ENCODE measurements at regions not wholly inside any gene's neighbourhood (a gene's known extent, or its start where the extent isn't known, plus 50 kb on each side); places are given as distances from the start of the nearest gene placed in this dataset.

GRCh38 chr13:88887045-88887662 lies 1216.0 kb downstream of the SLITRK5 start:
- no peaks in the 10 kb centered on the region for H3K4me1 Mint-ChIP-seq
- no peak overlapping the region for H3K27ac Mint-ChIP-seq
- H3K27me3 Mint-ChIP-seq = no peaks in the 10 kb centered on the region
- peaks cover 3% of the 10 kb centered on the region for H3K9me3 Mint-ChIP-seq
- H3K4me3 Mint-ChIP-seq = no peak overlapping the region
- H3K36me3 Mint-ChIP-seq = no peaks in the 10 kb centered on the region
- no peak for DNase-seq

GRCh38 chr13:88895261-88895941 lies 1224.2 kb downstream of the SLITRK5 start:
- Mint-ChIP-seq H3K4me3 (no peak overlapping the region), H3K9me3 (peaks cover 3% of the 10 kb centered on the region)

GRCh38 chr13:88896466-88896865 lies 1225.3 kb downstream of the SLITRK5 start:
- H3K9me3 Mint-ChIP-seq = peaks cover 3% of the 10 kb centered on the region
- H3K27me3 Mint-ChIP-seq = no peaks in the 10 kb centered on the region
- no peaks in the 10 kb centered on the region for H3K4me1 Mint-ChIP-seq
- no peaks in the 10 kb centered on the region for H3K36me3 Mint-ChIP-seq
- DNase-seq = no peak
- H3K4me3 Mint-ChIP-seq = no peak overlapping the region
- no peak overlapping the region for H3K27ac Mint-ChIP-seq

More at GRCh38 chr13:88895261-88895941, 1224.2 kb downstream of the SLITRK5 start:
- DNase-seq = no peak
- no peak overlapping the region for H3K27ac Mint-ChIP-seq
- H3K27me3 Mint-ChIP-seq = no peaks in the 10 kb centered on the region
- no peaks in the 10 kb centered on the region for H3K36me3 Mint-ChIP-seq
- no peaks in the 10 kb centered on the region for H3K4me1 Mint-ChIP-seq

GRCh38 chr13:88908961-88909441 lies 1237.8 kb downstream of the SLITRK5 start:
- Mint-ChIP-seq H3K4me3 (no peak overlapping the region), H3K27me3 (no peaks in the 10 kb centered on the region), H3K27ac (no peak overlapping the region), H3K36me3 (no peaks in the 10 kb centered on the region), H3K9me3 (peaks cover 3% of the 10 kb centered on the region), H3K4me1 (no peaks in the 10 kb centered on the region)
- no peak for DNase-seq

- Mint-ChIP-seq H3K9me3 (peaks cover 8% of the 10 kb centered on the region), H3K27ac (peak overlapping the region; percentile 55), H3K27me3 (no peaks in the 10 kb centered on the region), H3K4me3 (no peak overlapping the region), H3K4me1 (peaks cover 16% of the 10 kb centered on the region), H3K36me3 (no peaks in the 10 kb centered on the region)
- peak; percentile 35 for DNase-seq
Measured at GRCh38 chr13:88919970-88920628, 1248.9 kb downstream of the SLITRK5 start.

GRCh38 chr13:88925954-88926353 lies 1254.8 kb downstream of the SLITRK5 start:
- no peaks in the 10 kb centered on the region for H3K4me1 Mint-ChIP-seq
- no peak for DNase-seq

GRCh38 chr13:88926890-88927502 lies 1255.8 kb downstream of the SLITRK5 start:
- no peak overlapping the region for H3K27ac Mint-ChIP-seq
- H3K4me3 Mint-ChIP-seq = no peak overlapping the region
- H3K36me3 Mint-ChIP-seq = no peaks in the 10 kb centered on the region
- H3K9me3 Mint-ChIP-seq = no peaks in the 10 kb centered on the region
- no peak for DNase-seq
- H3K27me3 Mint-ChIP-seq = no peaks in the 10 kb centered on the region
- H3K4me1 Mint-ChIP-seq = no peaks in the 10 kb centered on the region

More at GRCh38 chr13:88925954-88926353, 1254.8 kb downstream of the SLITRK5 start:
- no peak overlapping the region for H3K4me3 Mint-ChIP-seq
- no peaks in the 10 kb centered on the region for H3K36me3 Mint-ChIP-seq
- no peaks in the 10 kb centered on the region for H3K27me3 Mint-ChIP-seq
- H3K27ac Mint-ChIP-seq = no peak overlapping the region
- no peaks in the 10 kb centered on the region for H3K9me3 Mint-ChIP-seq

GRCh38 chr13:88932950-88933349 lies 1261.8 kb downstream of the SLITRK5 start:
- no peak overlapping the region for H3K27ac Mint-ChIP-seq
- DNase-seq = no peak
- H3K4me1 Mint-ChIP-seq = no peaks in the 10 kb centered on the region
- peaks cover 2% of the 10 kb centered on the region for H3K9me3 Mint-ChIP-seq
- H3K27me3 Mint-ChIP-seq = no peaks in the 10 kb centered on the region
- no peak overlapping the region for H3K4me3 Mint-ChIP-seq
- H3K36me3 Mint-ChIP-seq = no peaks in the 10 kb centered on the region

- no peak overlapping the region for H3K4me3 Mint-ChIP-seq
- no peaks in the 10 kb centered on the region for H3K27me3 Mint-ChIP-seq
- H3K27ac Mint-ChIP-seq = no peak overlapping the region
- H3K36me3 Mint-ChIP-seq = no peaks in the 10 kb centered on the region
- no peak for DNase-seq
- H3K9me3 Mint-ChIP-seq = peaks cover 2% of the 10 kb centered on the region
- no peaks in the 10 kb centered on the region for H3K4me1 Mint-ChIP-seq
Measured at GRCh38 chr13:88937384-88937783, 1266.2 kb downstream of the SLITRK5 start.

GRCh38 chr13:88945793-88946192 lies 1274.6 kb downstream of the SLITRK5 start:
- H3K9me3 Mint-ChIP-seq = peaks cover 3% of the 10 kb centered on the region
- no peak for DNase-seq
- no peak overlapping the region for H3K4me3 Mint-ChIP-seq
- H3K27ac Mint-ChIP-seq = no peak overlapping the region
- H3K4me1 Mint-ChIP-seq = no peaks in the 10 kb centered on the region
- no peaks in the 10 kb centered on the region for H3K36me3 Mint-ChIP-seq
- H3K27me3 Mint-ChIP-seq = no peaks in the 10 kb centered on the region

GRCh38 chr13:88948501-88948900 lies 1277.3 kb downstream of the SLITRK5 start:
- no peak for DNase-seq
- Mint-ChIP-seq H3K4me3 (no peak overlapping the region), H3K36me3 (no peaks in the 10 kb centered on the region), H3K9me3 (peaks cover 3% of the 10 kb centered on the region), H3K4me1 (no peaks in the 10 kb centered on the region), H3K27me3 (no peaks in the 10 kb centered on the region), H3K27ac (no peak overlapping the region)

- H3K4me1 Mint-ChIP-seq = no peaks in the 10 kb centered on the region
- no peak for DNase-seq
- no peak overlapping the region for H3K27ac Mint-ChIP-seq
- H3K9me3 Mint-ChIP-seq = no peaks in the 10 kb centered on the region
- H3K4me3 Mint-ChIP-seq = no peak overlapping the region
- H3K36me3 Mint-ChIP-seq = peaks cover 1% of the 10 kb centered on the region
- no peaks in the 10 kb centered on the region for H3K27me3 Mint-ChIP-seq
Measured at GRCh38 chr13:88958821-88959220, 1287.7 kb downstream of the SLITRK5 start.

GRCh38 chr13:88976466-88976865 lies 1305.3 kb downstream of the SLITRK5 start:
- no peaks in the 10 kb centered on the region for H3K4me1 Mint-ChIP-seq
- H3K27ac Mint-ChIP-seq = no peak overlapping the region
- H3K36me3 Mint-ChIP-seq = no peaks in the 10 kb centered on the region
- DNase-seq = no peak
- no peaks in the 10 kb centered on the region for H3K9me3 Mint-ChIP-seq
- no peaks in the 10 kb centered on the region for H3K27me3 Mint-ChIP-seq
- no peak overlapping the region for H3K4me3 Mint-ChIP-seq

- H3K36me3 Mint-ChIP-seq = no peaks in the 10 kb centered on the region
- no peaks in the 10 kb centered on the region for H3K9me3 Mint-ChIP-seq
- H3K4me1 Mint-ChIP-seq = no peaks in the 10 kb centered on the region
- H3K4me3 Mint-ChIP-seq = no peak overlapping the region
- no peak for DNase-seq
- H3K27me3 Mint-ChIP-seq = no peaks in the 10 kb centered on the region
- H3K27ac Mint-ChIP-seq = no peak overlapping the region
Measured at GRCh38 chr13:88978607-88979006, 1307.4 kb downstream of the SLITRK5 start.

- H3K4me1 Mint-ChIP-seq = no peaks in the 10 kb centered on the region
Measured at GRCh38 chr13:88979465-88980175, 1308.4 kb downstream of the SLITRK5 start.

More at GRCh38 chr13:88979465-88980175, 1308.4 kb downstream of the SLITRK5 start:
- Mint-ChIP-seq H3K4me3 (no peak overlapping the region), H3K36me3 (no peaks in the 10 kb centered on the region), H3K9me3 (no peaks in the 10 kb centered on the region), H3K27ac (no peak overlapping the region), H3K27me3 (no peaks in the 10 kb centered on the region)
- DNase-seq = no peak

Measured in activated naive CD8-positive, alpha-beta T cell treated with anti-CD3 and anti-CD28 coated beads for 36 hours (primary cell).